ENCODE measurements at regions not wholly inside any gene's neighbourhood (a gene's known extent, or its start where the extent isn't known, plus 50 kb on each side); places are given as distances from the start of the nearest gene placed in this dataset.

DNA sequence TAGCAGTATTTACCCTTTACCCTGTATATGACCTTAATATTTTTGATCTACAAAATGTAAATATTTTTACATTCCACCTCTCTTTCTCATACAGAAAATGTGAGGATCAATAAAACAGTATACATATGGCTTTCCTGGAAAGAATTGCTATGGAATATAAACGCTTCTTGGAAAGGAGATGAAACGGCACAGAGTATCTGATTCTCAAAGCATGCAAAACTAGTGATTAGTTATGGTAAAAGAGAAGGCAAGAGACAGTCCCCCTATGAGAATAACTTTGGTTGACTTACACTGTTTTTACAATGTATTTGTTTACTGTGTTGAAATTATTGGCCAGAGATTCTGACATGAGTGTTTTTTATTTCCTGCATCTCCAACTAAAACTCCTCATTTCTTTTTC is 204.6 kb upstream of the C21orf91 start (continued):
- TF ChIP-seq HDAC6 (IDR thresholded peaks at IDR 0.05; ENCODE audit: low read depth, low read length) (no peak), NFE2 (IDR thresholded peaks at IDR 0.05; ENCODE audit: low read depth) (no peak), MIER1 (IDR thresholded peaks at IDR 0.05; ENCODE audit: low read depth) (no peak)

DNA sequence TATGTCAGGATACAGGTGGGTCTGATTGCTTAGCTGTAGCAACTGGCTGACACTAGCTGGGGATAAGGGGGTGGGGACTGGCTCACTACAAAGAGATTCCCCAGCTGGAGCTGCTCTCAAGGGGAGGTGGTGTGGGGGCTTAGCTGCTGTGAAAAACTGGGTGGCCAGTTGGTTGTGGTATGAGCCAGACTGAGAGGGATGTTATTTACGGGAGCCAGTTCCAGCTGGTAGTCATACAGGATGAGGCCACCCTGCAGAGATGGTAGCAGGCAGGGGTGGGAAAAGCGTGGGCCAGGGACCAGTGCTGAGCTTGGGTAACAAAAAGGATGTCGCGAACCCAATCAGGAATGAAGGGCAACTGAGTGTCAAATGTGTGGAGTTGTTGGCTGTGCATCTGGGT is 204.0 kb upstream of the C21orf91 start:
- intact Hi-C loops (cut with micrococcal nuclease) (no loop called here), in situ Hi-C loops (cut with MboI) (no loop called here)
- Histone ChIP-seq H3K4me2 (ENCODE audit: insufficient read depth, low read length) (no peak overlapping the region), H3K27ac (ENCODE audit: extremely low read depth, low read depth, low read length) (no peak overlapping the region), H3K4me3 (no peak overlapping the region), H3K36me3 (ENCODE audit: control insufficient read depth, insufficient read depth, low read length) (no peaks in the 10 kb centered on the region), H3K27me3 (ENCODE audit: control insufficient read depth in 2 of 2, insufficient read depth in 2 of 2, low read length in 2 of 2) (no peaks in the 10 kb centered on the region), H3K4me1 (replicated peaks in 1 of 2; ENCODE audit: control insufficient read depth in 2 of 2, insufficient read depth in 2 of 2, low read length in 2 of 2) (no peaks in the 10 kb centered on the region), H3K9me3 (replicated peaks; ENCODE audit: control insufficient read depth, insufficient read depth, low read depth, low read length) (no peaks in the 10 kb centered on the region), H3K79me2 (ENCODE audit: control insufficient read depth, insufficient read depth, low read length) (no peaks in the 10 kb centered on the region), H2AFZ (ENCODE audit: low read depth, low read length) (no peak overlapping the region), H4K20me1 (replicated peaks; ENCODE audit: control insufficient read depth, insufficient read depth, low read length) (no peaks in the 10 kb centered on the region), H3K9me1 (ENCODE audit: control insufficient read depth, insufficient read depth, low read length) (no peaks in the 10 kb centered on the region), H3K9ac (ENCODE audit: insufficient read depth in 1 of 2, low read depth in 2 of 2, low read length in 2 of 2) (no peak overlapping the region)
- POLR2A ChIA-PET, result no interaction called here
- ATAC-seq, result no peak
- BruUV-seq (replicated peaks), result no TSS peak
- no peak for FAIRE-seq
- DNase-seq (ENCODE audit: extremely low read depth in 1 of 4, low spot score in 3 of 4), result no peak
- WGBS (ENCODE audit: insufficient coverage, low coverage, missing lambda C conversion rate), result 0% methylated on average over 4 of the region's 4 CpGs
- CTCF ChIA-PET (ENCODE audit: low intra/inter-chr PET ratio), result no interaction called here
- TF ChIP-seq RB1 (IDR thresholded peaks at IDR 0.05; ENCODE audit: low read depth) (no peak), TEAD1 (CRISPR knock-in tag; IDR thresholded peaks at IDR 0.05) (no peak), ILK (tag; IDR thresholded peaks at IDR 0.05; ENCODE audit: borderline replicate concordance, low read depth) (no peak), SREBF2 (CRISPR knock-in tag; IDR thresholded peaks at IDR 0.05) (no peak), DIDO1 (tag; IDR thresholded peaks at IDR 0.05; ENCODE audit: low read depth) (no peak), KHSRP (IDR thresholded peaks at IDR 0.05) (no peak), ZNF174 (CRISPR knock-in tag; IDR thresholded peaks at IDR 0.05) (no peak), ZZZ3 (IDR thresholded peaks at IDR 0.05) (no peak)
- TF ChIP-seq, protein P1, sequence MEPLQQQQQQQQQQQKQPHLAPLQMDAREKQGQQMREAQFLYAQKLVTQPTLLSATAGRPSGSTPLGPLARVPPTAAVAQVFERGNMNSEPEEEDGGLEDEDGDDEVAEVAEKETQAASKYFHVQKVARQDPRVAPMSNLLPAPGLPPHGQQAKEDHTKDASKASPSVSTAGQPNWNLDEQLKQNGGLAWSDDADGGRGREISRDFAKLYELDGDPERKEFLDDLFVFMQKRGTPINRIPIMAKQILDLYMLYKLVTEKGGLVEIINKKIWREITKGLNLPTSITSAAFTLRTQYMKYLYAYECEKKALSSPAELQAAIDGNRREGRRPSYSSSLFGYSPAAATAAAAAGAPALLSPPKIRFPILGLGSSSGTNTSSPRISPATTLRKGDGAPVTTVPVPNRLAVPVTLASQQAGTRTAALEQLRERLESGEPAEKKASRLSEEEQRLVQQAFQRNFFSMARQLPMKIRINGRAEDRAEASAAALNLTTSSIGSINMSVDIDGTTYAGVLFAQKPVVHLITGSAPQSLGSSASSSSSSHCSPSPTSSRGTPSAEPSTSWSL (CRISPR knock-in tag; IDR thresholded peaks at IDR 0.05; ENCODE audit: borderline replicate concordance), result no peak
- TF ChIP-seq, protein P2, sequence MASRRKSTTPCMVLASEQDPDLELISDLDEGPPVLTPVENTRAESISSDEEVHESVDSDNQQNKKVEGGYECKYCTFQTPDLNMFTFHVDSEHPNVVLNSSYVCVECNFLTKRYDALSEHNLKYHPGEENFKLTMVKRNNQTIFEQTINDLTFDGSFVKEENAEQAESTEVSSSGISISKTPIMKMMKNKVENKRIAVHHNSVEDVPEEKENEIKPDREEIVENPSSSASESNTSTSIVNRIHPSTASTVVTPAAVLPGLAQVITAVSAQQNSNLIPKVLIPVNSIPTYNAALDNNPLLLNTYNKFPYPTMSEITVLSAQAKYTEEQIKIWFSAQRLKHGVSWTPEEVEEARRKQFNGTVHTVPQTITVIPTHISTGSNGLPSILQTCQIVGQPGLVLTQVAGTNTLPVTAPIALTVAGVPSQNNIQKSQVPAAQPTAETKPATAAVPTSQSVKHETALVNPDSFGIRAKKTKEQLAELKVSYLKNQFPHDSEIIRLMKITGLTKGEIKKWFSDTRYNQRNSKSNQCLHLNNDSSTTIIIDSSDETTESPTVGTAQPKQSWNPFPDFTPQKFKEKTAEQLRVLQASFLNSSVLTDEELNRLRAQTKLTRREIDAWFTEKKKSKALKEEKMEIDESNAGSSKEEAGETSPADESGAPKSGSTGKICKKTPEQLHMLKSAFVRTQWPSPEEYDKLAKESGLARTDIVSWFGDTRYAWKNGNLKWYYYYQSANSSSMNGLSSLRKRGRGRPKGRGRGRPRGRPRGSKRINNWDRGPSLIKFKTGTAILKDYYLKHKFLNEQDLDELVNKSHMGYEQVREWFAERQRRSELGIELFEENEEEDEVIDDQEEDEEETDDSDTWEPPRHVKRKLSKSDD (conservative IDR thresholded peaks at IDR 0.05; ENCODE audit: low read length), result no peak
- TF ChIP-seq, protein P3, sequence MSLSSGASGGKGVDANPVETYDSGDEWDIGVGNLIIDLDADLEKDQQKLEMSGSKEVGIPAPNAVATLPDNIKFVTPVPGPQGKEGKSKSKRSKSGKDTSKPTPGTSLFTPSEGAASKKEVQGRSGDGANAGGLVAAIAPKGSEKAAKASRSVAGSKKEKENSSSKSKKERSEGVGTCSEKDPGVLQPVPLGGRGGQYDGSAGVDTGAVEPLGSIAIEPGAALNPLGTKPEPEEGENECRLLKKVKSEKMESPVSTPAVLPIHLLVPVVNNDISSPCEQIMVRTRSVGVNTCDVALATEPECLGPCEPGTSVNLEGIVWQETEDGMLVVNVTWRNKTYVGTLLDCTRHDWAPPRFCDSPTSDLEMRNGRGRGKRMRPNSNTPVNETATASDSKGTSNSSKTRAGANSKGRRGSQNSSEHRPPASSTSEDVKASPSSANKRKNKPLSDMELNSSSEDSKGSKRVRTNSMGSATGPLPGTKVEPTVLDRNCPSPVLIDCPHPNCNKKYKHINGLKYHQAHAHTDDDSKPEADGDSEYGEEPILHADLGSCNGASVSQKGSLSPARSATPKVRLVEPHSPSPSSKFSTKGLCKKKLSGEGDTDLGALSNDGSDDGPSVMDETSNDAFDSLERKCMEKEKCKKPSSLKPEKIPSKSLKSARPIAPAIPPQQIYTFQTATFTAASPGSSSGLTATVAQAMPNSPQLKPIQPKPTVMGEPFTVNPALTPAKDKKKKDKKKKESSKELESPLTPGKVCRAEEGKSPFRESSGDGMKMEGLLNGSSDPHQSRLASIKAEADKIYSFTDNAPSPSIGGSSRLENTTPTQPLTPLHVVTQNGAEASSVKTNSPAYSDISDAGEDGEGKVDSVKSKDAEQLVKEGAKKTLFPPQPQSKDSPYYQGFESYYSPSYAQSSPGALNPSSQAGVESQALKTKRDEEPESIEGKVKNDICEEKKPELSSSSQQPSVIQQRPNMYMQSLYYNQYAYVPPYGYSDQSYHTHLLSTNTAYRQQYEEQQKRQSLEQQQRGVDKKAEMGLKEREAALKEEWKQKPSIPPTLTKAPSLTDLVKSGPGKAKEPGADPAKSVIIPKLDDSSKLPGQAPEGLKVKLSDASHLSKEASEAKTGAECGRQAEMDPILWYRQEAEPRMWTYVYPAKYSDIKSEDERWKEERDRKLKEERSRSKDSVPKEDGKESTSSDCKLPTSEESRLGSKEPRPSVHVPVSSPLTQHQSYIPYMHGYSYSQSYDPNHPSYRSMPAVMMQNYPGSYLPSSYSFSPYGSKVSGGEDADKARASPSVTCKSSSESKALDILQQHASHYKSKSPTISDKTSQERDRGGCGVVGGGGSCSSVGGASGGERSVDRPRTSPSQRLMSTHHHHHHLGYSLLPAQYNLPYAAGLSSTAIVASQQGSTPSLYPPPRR (CRISPR knock-in tag; IDR thresholded peaks at IDR 0.05; ENCODE audit: borderline replicate concordance), result no peak
